Prostate gland (tissue), 2 donors: ENCODE measurements at regions not wholly inside any gene's neighbourhood (a gene's known extent, or its start where the extent isn't known, plus 50 kb on each side); places are given as distances from the start of the nearest gene placed in this dataset.

Experiments used
- DNase-seq: peaks from one replicate; pipeline ENCODE4 v3.0.0-alpha.2; 2019; ENCODE audit warnings: low spot score
- H3K27ac ChIP-seq, 2 donors: fragments of 200-600 bp; sonication (generic); 2 replicates each; pipeline ENCODE4 v1.5.1; 2017 to 2019
- H3K27me3 ChIP-seq: fragments of 200-600 bp; sonication (generic); replicated peaks from 2 replicates; pipeline ENCODE4 v1.5.1; 2019; ENCODE audit not compliant: insufficient read depth
- H3K36me3 ChIP-seq, 2 donors: fragments of 200-600 bp; sonication (generic); 1 replicate in 1 of 2; 2 replicates in 1 of 2; pipeline versions ENCODE4 v1.5.1 to v1.8.1; 2017 to 2019
- H3K4me1 ChIP-seq: fragments of 200-600 bp; sonication (generic); replicated peaks from 2 replicates; pipeline ENCODE4 v1.5.1; 2019
- H3K4me3 ChIP-seq, 2 donors: fragments of 200-600 bp; sonication (generic); 2 replicates each; pipeline ENCODE4 v1.5.1; 2017 to 2019
- H3K9me3 ChIP-seq: fragments of 200-600 bp; sonication (generic); 2 replicates; pipeline ENCODE4 v1.5.1; 2017
- POLR2A ChIP-seq: fragments of 450-650 bp; IDR thresholded peaks from one replicate; pipeline ENCODE4 v1.6.1; 2016; ENCODE audit warnings: antibody characterized with exemption, mild to moderate bottlenecking
- POLR2AphosphoS5 ChIP-seq: sonication (generic); formaldehyde crosslinking; IDR thresholded peaks from one replicate; pipeline ENCODE4 v1.6.1; 2017; ENCODE audit warnings: antibody characterized with exemption
- WGBS: methylation state at CpG from one replicate; pipeline ENCODE4 v1.1.5; 2018; 5-methylcytosine and 5-hydroxymethylcytosine counted together
- intact Hi-C: fragments of 100-400 bp; cut with DNase I; formaldehyde crosslinking; loops from one replicate; pipeline ENCODE4 v1.14.2; 2022
- TF ChIP-seq, protein P1 (sequence below), 4 experiments: fragments of 200-600 bp in 2 of 4; fragments of 450-650 bp in 2 of 4; sonication (generic) in 2 of 4; IDR thresholded peaks; 1 replicate in 3 of 4; 2 replicates in 1 of 4; pipeline ENCODE4 v1.5.1; 2016 to 2019; ENCODE audit warnings: antibody characterized with exemption in 4 of 4, mild to moderate bottlenecking in 2 of 4, moderate library complexity in 2 of 4

DNA sequence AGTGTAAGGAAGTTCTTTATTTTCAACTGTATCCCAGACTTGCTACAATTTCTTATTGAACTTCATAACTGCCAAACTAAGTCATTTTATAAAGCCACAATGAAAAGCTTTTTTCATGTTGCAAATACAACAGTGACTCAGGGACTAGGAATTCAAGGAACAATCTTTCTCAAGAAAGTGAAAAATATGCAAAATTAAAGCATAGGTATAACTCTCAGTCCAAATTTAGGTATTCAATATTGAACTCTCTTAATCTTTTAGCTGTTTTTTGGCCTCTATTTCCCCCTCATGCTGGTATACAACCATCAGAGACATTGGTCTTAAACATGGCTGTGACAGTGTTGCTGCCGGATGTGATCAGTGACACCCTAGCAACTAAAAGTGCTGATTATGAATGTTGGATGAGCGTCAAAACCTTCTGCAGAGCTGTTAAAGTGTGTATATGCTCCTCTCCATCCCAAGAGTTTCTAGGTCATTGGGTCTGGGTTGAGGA is 476.9 kb downstream of the ZNF385D start:
- no peak overlapping the region for H3K27ac ChIP-seq
- no peaks in the 10 kb centered on the region for H3K27me3 ChIP-seq
- no peaks in the 10 kb centered on the region for H3K36me3 ChIP-seq
- intact Hi-C loops: no loop called here
- H3K4me3 ChIP-seq: no peak overlapping the region
- no peaks in the 10 kb centered on the region for H3K4me1 ChIP-seq
- DNase-seq: no peak
- TF ChIP-seq POLR2A (no peak), POLR2AphosphoS5 (no peak)
- 93% methylated on average over 2 of the region's 2 CpGs for WGBS
- no peaks in the 10 kb centered on the region for H3K9me3 ChIP-seq

DNA sequence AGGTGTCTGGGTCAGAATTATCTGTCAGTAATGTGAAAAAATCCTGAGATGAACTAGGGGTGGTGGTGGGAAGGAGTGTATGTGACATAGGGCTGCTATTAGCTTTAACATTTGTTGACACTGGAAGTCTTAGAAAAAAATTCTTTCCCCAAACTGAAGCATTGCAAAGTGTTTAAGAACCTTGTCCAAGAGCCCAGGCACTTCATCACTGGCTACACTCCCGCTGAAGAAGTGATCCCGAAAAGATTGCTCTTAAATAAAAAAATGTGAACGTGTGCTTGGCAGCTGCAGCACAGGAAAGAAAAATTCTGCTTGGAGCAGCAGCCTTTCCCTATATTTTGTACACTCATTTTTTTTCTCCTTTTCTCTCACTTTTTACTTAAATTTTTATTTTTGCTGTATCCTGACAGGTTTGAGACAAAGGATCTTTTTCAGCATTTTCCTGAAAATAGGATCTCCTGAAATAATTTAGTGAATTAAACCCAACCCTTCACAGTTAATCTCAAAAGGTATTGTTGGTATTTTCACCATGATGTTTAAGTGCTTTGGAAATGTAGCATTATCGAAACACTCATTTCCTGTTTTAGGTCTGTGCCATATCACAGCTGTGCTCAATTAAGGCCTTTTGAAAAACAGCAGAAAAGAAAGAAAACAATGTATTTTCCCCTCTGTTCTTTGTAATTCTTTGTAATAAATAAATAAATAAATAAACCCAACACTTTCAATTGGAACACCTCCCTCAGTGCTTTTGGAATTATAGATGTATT is 477.6 kb downstream of the ZNF385D start:
- no peak for DNase-seq
- H3K4me3 ChIP-seq: no peak overlapping the region
- TF ChIP-seq POLR2AphosphoS5 (no peak), POLR2A (no peak)
- TF ChIP-seq, protein P1, sequence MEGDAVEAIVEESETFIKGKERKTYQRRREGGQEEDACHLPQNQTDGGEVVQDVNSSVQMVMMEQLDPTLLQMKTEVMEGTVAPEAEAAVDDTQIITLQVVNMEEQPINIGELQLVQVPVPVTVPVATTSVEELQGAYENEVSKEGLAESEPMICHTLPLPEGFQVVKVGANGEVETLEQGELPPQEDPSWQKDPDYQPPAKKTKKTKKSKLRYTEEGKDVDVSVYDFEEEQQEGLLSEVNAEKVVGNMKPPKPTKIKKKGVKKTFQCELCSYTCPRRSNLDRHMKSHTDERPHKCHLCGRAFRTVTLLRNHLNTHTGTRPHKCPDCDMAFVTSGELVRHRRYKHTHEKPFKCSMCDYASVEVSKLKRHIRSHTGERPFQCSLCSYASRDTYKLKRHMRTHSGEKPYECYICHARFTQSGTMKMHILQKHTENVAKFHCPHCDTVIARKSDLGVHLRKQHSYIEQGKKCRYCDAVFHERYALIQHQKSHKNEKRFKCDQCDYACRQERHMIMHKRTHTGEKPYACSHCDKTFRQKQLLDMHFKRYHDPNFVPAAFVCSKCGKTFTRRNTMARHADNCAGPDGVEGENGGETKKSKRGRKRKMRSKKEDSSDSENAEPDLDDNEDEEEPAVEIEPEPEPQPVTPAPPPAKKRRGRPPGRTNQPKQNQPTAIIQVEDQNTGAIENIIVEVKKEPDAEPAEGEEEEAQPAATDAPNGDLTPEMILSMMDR (IDR thresholded peaks at IDR 0.05): no peak
- no peaks in the 10 kb centered on the region for H3K36me3 ChIP-seq
- no peaks in the 10 kb centered on the region for H3K9me3 ChIP-seq
- 27% methylated on average over 4 of the region's 4 CpGs for WGBS
- H3K4me1 ChIP-seq: no peaks in the 10 kb centered on the region
- H3K27ac ChIP-seq: no peak overlapping the region
- intact Hi-C loops: no loop called here
- no peaks in the 10 kb centered on the region for H3K27me3 ChIP-seq

DNA sequence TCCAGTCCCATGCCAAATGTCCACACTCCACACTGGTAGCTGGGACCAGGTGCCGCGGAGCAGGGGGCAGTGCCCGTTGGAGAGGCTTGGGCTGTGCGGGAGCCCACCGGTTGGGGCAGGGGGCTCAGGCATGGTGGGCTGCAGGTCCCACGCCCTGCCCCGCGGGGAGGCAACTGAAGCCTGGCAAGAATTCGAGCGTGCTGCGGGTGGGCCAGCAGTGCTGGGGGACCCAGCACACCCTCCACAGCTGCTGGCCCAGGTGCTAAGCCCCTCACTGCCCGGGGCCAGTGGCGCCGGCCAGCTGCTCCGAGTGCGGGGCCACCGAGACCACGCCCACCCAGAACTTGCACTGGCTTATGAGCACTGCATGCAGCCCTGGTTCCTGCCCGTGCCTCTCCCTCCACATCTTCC is 479.4 kb downstream of the ZNF385D start:
- no peak overlapping the region for H3K4me3 ChIP-seq
- TF ChIP-seq POLR2A (no peak), POLR2AphosphoS5 (no peak)
- TF ChIP-seq, protein P1 (IDR thresholded peaks at IDR 0.05): no peak
- H3K4me1 ChIP-seq: no peaks in the 10 kb centered on the region
- H3K27ac ChIP-seq: no peak overlapping the region
- no peaks in the 10 kb centered on the region for H3K36me3 ChIP-seq
- 93% methylated on average over 12 of the region's 19 CpGs for WGBS
- intact Hi-C loops: no loop called here
- H3K27me3 ChIP-seq: no peaks in the 10 kb centered on the region
- no peak for DNase-seq
- no peaks in the 10 kb centered on the region for H3K9me3 ChIP-seq

DNA sequence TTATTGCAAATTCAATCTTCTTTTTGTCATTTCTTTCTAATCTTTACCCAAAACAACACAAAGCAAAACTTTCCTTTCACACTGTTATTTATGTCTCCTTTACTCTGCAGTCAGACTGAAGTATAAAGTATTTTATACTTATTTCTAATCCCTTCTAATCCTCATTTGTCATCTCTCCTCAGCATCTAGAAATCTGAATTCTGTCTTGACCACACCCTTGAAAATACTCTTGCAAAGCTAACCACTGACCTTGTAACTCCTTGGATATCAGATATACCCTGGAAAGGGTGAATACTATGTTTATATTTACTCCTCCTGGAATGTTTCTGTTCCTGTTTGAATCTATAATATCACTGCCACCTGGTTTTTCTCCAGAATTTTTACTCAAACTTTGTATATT is 481.1 kb downstream of the ZNF385D start:
- Histone ChIP-seq H3K27ac (no peak overlapping the region), H3K9me3 (no peaks in the 10 kb centered on the region), H3K4me1 (no peaks in the 10 kb centered on the region), H3K27me3 (no peaks in the 10 kb centered on the region), H3K36me3 (no peaks in the 10 kb centered on the region), H3K4me3 (no peak overlapping the region)
- TF ChIP-seq POLR2A (no peak), POLR2AphosphoS5 (no peak)
- TF ChIP-seq, protein P1 (IDR thresholded peaks at IDR 0.05): no peak
- intact Hi-C loops: no loop called here
- DNase-seq: no peak

DNA sequence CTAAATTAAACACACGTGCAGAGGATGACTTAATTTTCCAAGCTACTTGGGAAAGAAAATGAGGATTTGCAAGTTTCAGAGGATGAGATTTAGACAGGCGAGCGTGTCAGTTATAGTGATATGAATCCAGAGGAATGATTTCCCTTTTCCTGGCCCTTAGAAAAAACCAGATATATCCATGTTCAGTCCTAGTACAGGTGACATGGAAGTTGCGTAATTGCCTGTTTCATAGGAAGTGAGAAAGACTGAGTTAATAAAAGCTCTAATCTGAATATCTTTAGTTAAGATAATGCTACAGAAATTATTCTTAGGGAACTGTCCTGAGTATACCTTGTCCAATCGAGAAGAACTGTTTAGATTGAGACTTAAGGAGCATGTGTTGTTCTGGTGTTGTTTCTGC is 490.5 kb downstream of the ZNF385D start:
- no peak overlapping the region for H3K4me3 ChIP-seq
- H3K9me3 ChIP-seq: no peaks in the 10 kb centered on the region
- H3K27me3 ChIP-seq: no peaks in the 10 kb centered on the region
- TF ChIP-seq, protein P1 (IDR thresholded peaks at IDR 0.05): no peak
- no peak for TF ChIP-seq POLR2AphosphoS5
- H3K27ac ChIP-seq: no peak overlapping the region
- DNase-seq: no peak
- intact Hi-C loops: no loop called here
- no peaks in the 10 kb centered on the region for H3K4me1 ChIP-seq
- 75% methylated on average over 5 of the region's 5 CpGs for WGBS
- no peaks in the 10 kb centered on the region for H3K36me3 ChIP-seq
